ENCODE measurements at regions not wholly inside any gene's neighbourhood (a gene's known extent, or its start where the extent isn't known, plus 50 kb on each side); places are given as distances from the start of the nearest gene placed in this dataset.
"Not testable (repeated sequence)": the region's sequence is repeated elsewhere in the genome, so short reads cannot be mapped to it uniquely, and the experiment has no call there.

DNA sequence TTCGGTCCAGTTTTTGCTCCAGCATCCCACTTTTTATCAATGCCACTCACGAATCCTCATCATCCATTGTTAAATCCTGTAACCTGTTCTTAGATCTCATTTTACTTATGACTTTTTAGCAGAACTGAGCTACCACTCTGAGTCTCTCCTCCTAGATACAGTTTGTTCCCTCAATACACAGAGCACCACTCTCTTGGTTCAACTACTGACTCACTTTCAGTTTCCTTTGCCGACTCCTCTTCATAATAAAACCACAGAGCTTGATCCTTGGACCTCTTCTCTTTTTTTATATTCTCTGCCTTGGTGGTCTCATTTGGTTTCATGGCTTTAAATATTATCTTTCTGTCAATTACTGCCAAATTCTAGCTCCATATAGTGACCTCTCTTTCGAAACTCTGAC lies 150.3 kb downstream of the SLITRK5 start:
- Mint-ChIP-seq H3K27me3 (ENCODE audit: low read depth) (no peaks in the 10 kb centered on the region), H3K36me3 (no peaks in the 10 kb centered on the region), H3K27ac (no peak overlapping the region), H3K4me1 (no peaks in the 10 kb centered on the region), H3K4me3 (no peak overlapping the region), H3K9me3 (no peaks in the 10 kb centered on the region)
- ATAC-seq (no peak), DNase-seq (ENCODE audit: low spot score) (no peak)
- CTCF ChIA-PET, result no interaction called here
- POLR2A ChIA-PET, result no interaction called here
- TF ChIP-seq, protein P1, sequence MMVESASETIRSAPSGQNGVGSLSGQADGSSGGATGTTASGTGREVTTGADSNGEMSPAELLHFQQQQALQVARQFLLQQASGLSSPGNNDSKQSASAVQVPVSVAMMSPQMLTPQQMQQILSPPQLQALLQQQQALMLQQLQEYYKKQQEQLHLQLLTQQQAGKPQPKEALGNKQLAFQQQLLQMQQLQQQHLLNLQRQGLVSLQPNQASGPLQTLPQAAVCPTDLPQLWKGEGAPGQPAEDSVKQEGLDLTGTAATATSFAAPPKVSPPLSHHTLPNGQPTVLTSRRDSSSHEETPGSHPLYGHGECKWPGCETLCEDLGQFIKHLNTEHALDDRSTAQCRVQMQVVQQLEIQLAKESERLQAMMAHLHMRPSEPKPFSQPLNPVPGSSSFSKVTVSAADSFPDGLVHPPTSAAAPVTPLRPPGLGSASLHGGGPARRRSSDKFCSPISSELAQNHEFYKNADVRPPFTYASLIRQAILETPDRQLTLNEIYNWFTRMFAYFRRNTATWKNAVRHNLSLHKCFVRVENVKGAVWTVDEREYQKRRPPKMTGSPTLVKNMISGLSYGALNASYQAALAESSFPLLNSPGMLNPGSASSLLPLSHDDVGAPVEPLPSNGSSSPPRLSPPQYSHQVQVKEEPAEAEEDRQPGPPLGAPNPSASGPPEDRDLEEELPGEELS (CRISPR knock-in tag; IDR thresholded peaks at IDR 0.05), result no peak
- TF ChIP-seq, protein P2, sequence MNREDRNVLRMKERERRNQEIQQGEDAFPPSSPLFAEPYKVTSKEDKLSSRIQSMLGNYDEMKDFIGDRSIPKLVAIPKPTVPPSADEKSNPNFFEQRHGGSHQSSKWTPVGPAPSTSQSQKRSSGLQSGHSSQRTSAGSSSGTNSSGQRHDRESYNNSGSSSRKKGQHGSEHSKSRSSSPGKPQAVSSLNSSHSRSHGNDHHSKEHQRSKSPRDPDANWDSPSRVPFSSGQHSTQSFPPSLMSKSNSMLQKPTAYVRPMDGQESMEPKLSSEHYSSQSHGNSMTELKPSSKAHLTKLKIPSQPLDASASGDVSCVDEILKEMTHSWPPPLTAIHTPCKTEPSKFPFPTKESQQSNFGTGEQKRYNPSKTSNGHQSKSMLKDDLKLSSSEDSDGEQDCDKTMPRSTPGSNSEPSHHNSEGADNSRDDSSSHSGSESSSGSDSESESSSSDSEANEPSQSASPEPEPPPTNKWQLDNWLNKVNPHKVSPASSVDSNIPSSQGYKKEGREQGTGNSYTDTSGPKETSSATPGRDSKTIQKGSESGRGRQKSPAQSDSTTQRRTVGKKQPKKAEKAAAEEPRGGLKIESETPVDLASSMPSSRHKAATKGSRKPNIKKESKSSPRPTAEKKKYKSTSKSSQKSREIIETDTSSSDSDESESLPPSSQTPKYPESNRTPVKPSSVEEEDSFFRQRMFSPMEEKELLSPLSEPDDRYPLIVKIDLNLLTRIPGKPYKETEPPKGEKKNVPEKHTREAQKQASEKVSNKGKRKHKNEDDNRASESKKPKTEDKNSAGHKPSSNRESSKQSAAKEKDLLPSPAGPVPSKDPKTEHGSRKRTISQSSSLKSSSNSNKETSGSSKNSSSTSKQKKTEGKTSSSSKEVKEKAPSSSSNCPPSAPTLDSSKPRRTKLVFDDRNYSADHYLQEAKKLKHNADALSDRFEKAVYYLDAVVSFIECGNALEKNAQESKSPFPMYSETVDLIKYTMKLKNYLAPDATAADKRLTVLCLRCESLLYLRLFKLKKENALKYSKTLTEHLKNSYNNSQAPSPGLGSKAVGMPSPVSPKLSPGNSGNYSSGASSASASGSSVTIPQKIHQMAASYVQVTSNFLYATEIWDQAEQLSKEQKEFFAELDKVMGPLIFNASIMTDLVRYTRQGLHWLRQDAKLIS (CRISPR knock-in tag; IDR thresholded peaks at IDR 0.05; ENCODE audit: borderline replicate concordance), result no peak
- TF ChIP-seq TCF7 (CRISPR knock-in tag; IDR thresholded peaks at IDR 0.05; ENCODE audit: low read depth) (no peak), ZNF232 (CRISPR knock-in tag; IDR thresholded peaks at IDR 0.05) (no peak), CREM (CRISPR knock-in tag; IDR thresholded peaks at IDR 0.05) (no peak)

DNA sequence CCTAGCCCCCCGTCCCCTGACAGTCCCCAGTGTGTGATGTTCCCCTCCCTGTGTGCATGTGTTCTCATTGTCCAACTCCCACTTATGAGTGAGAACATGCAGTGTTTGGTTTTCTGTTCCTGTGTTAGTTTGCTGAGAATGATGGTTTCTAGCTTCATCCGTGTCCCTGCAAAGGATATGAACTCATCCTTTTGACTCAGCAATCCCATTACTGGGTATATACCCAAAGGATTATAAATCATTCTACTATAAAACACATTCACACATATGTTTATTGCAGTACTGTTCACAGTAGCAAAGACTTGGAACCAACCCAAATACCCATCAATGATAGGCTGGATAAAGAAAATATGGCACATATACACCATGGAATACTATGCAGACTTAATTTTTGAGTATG lies 155.1 kb downstream of the SLITRK5 start:
- DNase-seq (ENCODE audit: low spot score); H3K4me3 Mint-ChIP-seq; H3K36me3 Mint-ChIP-seq; CTCF ChIA-PET; ATAC-seq; POLR2A ChIA-PET; H3K27me3 Mint-ChIP-seq (ENCODE audit: low read depth); H3K27ac Mint-ChIP-seq; H3K4me1 Mint-ChIP-seq; H3K9me3 Mint-ChIP-seq: not testable (repeated sequence)

DNA sequence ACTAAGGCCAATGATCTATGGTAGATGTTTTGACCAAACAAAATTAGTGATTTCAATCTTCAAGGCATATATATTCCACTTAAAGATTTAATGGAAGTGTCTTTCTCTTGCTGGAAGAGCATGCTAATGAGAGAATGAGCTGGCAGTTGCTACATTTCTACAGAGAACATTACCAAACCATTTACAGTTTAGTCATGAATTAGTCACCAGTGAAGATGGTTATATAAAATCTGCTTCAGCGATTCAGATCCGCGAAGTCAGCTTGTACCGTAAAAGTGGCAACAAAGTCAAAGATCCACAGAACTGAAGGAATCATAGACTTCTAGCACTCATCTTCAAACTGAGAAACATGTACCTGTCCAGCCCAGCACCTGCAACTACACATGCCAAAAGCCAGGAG lies 156.3 kb downstream of the SLITRK5 start:
- Mint-ChIP-seq H3K27ac (no peak overlapping the region), H3K27me3 (ENCODE audit: low read depth) (no peaks in the 10 kb centered on the region), H3K9me3 (no peaks in the 10 kb centered on the region), H3K4me1 (no peaks in the 10 kb centered on the region), H3K36me3 (no peaks in the 10 kb centered on the region), H3K4me3 (no peak overlapping the region)
- TF ChIP-seq FOXJ3 (CRISPR knock-in tag; IDR thresholded peaks at IDR 0.05; ENCODE audit: borderline replicate concordance), result no peak
- no peak for TF ChIP-seq JUN (CRISPR knock-in tag; IDR thresholded peaks at IDR 0.05)
- TF ChIP-seq GABPB1 (CRISPR knock-in tag; IDR thresholded peaks at IDR 0.05), result no peak
- TF ChIP-seq, protein P3, sequence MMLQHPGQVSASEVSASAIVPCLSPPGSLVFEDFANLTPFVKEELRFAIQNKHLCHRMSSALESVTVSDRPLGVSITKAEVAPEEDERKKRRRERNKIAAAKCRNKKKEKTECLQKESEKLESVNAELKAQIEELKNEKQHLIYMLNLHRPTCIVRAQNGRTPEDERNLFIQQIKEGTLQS (CRISPR knock-in tag; conservative IDR thresholded peaks at IDR 0.05), result no peak
- no peak for TF ChIP-seq MXD4 (CRISPR knock-in tag; IDR thresholded peaks at IDR 0.05; ENCODE audit: borderline replicate concordance)
- ChIA-PET POLR2A (no interaction called here), CTCF (no interaction called here)
- ATAC-seq (no peak), DNase-seq (ENCODE audit: low spot score) (no peak)

DNA sequence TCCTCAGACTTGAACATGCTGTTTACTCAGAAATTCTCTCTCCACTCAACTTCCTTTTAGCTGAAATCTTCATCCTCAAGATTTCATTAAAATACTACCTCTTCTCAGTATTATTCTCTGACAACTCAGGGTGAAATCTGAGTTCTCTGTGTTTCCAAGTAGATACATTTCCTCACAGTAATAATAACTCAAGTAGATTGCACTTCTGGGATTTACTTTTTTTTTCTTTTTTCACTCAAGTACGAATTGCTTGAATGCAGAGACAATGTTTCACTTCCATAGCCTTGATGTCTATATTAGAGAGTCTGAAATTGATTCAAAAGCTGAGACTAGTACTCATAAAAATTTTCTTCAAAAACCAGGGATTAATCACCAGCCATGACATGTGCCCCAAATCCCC lies 166.4 kb downstream of the SLITRK5 start:
- Mint-ChIP-seq H3K27me3 (ENCODE audit: low read depth) (no peaks in the 10 kb centered on the region), H3K36me3 (no peaks in the 10 kb centered on the region), H3K9me3 (peaks cover 5% of the 10 kb centered on the region; the same call in 1 of the 2 replicates), H3K4me1 (peaks cover 15% of the 10 kb centered on the region), H3K4me3 (no peak overlapping the region), H3K27ac (no peak overlapping the region)
- POLR2A ChIA-PET, result no interaction called here
- no peak for TF ChIP-seq PRRX2 (CRISPR knock-in tag; IDR thresholded peaks at IDR 0.05)
- TF ChIP-seq, protein P4, sequence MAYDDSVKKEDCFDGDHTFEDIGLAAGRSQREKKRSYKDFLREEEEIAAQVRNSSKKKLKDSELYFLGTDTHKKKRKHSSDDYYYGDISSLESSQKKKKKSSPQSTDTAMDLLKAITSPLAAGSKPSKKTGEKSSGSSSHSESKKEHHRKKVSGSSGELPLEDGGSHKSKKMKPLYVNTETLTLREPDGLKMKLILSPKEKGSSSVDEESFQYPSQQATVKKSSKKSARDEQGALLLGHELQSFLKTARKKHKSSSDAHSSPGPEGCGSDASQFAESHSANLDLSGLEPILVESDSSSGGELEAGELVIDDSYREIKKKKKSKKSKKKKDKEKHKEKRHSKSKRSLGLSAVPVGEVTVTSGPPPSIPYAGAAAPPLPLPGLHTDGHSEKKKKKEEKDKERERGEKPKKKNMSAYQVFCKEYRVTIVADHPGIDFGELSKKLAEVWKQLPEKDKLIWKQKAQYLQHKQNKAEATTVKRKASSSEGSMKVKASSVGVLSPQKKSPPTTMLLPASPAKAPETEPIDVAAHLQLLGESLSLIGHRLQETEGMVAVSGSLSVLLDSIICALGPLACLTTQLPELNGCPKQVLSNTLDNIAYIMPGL (CRISPR knock-in tag; IDR thresholded peaks at IDR 0.05), result no peak
- CTCF ChIA-PET, result interaction anchor here (1.0 kb wide), 1 partner anchor 27 kb away, joined by 3 read pairs; no protein-coding TSS in a partner anchor
- DNase-seq (ENCODE audit: low spot score), result no peak
- no peak for ATAC-seq
